ENCODE measurements at regions not wholly inside any gene's neighbourhood (a gene's known extent, or its start where the extent isn't known, plus 50 kb on each side); places are given as distances from the start of the nearest gene placed in this dataset.

DNA sequence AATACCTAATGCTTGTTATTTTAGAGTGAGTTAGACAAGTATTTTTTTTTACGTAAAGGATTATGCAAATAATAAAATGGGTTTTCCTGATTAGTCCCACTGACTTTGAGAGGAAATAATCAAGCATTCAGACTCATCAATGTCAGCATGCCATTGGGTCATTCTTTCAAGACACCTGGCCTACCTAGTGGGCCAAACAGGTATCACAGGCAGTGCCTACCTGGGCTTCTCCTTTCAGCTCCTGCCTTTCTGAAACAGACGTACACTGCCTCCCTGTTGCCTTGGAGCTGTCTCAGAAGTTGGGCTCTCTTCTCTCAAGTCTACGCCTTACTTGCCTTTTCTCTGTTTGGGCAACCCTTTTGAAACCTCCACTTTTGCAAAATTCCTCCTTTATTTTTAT, 545.6 kb downstream of the SNAPC1 start:
- no peak for DNase-seq

- DNase-seq, result no peak
These were observed 546.1 kb downstream of the SNAPC1 start for GRCh38 chr14:62308316-62308715.

GRCh38 chr14:62308891-62309290, 546.7 kb downstream of the SNAPC1 start:
- no peak for DNase-seq

GRCh38 chr14:62313212-62313611, 551.0 kb downstream of the SNAPC1 start:
- no peak for DNase-seq

- DNase-seq, result no peak
These were observed 552.0 kb downstream of the SNAPC1 start for GRCh38 chr14:62314221-62314620.

DNA sequence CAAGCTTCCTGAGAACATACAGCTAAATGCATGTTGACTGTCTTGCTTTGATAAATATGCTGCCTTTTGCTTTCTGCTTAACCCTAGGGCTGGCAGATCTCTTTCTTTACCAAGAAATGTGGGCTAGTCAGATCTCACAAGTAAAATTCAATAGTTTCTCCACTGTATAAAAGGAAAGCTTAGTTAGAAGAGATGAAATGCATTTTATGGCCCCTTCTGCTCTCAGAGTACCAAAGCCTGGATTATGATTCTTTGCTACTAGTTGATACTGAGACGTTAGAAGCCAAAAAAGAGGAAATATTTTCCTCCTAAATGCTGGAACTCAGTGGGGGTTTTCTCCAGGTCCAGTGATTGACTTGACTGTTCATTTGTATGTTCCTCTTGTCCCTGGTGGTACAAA, 552.7 kb downstream of the SNAPC1 start:
- DNase-seq, result no peak

GRCh38 chr14:62315631-62316030, 553.4 kb downstream of the SNAPC1 start:
- no peak for DNase-seq

GRCh38 chr14:62322216-62322615, 560.0 kb downstream of the SNAPC1 start:
- DNase-seq, result no peak

GRCh38 chr14:62329427-62329826, 567.2 kb downstream of the SNAPC1 start:
- DNase-seq, result no peak

GRCh38 chr14:62347562-62348011, 585.4 kb downstream of the SNAPC1 start:
- DNase-seq, result no peak

- no peak for DNase-seq
These were observed 595.1 kb downstream of the SNAPC1 start for GRCh38 chr14:62357362-62357761.

GRCh38 chr14:62364161-62364560, 601.9 kb downstream of the SNAPC1 start:
- DNase-seq, result no peak

GRCh38 chr14:62364800-62365280, 602.6 kb downstream of the SNAPC1 start:
- DNase-seq, result no peak

DNA sequence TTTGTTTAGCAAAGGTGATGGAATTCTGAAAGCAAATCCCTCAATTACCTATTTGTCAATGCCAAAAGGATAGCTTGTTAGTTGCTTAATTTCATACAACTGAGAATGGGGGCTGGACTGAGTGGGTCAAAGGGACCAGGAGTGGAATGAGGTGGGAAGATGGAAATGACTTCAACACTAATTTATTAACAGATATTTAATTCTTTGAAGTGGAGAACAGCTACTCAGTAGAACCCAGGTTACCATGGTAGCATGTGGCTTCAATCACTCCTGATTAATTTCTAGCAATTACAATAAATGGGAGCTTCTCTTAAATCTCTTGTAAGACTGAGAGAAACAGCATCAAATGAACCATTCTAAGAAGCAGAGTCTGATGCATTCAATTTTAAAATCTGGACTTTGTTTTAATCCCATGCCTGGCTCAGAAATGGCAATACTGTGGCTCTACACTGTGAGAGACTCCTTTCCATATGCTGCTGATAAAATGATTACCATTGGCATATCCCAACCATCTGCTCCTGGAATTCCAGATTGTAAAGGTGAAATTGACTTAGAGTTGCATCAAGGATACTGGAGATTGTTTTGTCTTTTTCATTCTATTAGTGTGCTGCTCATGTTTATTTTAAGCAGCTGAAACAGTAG, 607.8 kb downstream of the SNAPC1 start:
- no peak for DNase-seq

GRCh38 chr14:62373944-62374343, 611.7 kb downstream of the SNAPC1 start:
- DNase-seq, result no peak

- DNase-seq, result no peak
These were observed 615.8 kb downstream of the SNAPC1 start for GRCh38 chr14:62378057-62378456.

DNA sequence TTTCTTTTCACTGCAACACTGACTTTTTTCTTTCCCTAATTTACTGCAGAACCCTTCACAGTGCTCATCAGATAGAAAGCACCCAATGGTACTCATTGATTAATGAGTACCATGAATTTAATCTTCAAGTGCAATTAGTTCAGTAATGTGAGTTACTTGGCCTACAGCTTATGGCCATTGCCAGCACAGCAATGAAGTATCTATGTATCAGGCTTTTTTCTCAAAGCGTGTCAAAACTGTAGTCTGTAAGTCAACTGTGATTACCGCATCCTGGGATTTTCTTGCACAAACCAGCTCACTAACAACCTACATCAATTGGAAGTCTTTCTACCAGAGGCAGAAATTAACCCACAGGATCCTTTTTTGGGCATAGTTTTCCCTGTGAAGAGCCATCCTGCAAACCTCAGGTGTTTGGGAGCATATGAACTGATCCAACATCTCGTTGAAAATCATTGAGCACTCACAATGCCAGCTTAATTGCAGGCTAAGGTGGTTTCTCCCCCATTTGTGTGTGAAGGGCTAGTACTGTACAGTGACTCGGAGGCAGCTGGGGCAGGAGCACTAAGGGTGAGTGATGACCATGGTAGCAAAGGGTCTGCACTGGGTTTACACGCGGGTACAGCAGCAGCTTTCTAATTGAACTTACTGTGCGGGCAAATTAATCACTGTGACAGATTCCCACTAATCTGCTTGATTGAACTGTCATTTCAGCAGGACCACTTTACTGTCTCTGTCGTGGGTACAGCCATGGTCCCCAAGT, 619.3 kb downstream of the SNAPC1 start:
- no peak for DNase-seq

GRCh38 chr14:62409169-62409568, 636.1 kb downstream of the KCNH5 start:
- DNase-seq, result no peak

DNA sequence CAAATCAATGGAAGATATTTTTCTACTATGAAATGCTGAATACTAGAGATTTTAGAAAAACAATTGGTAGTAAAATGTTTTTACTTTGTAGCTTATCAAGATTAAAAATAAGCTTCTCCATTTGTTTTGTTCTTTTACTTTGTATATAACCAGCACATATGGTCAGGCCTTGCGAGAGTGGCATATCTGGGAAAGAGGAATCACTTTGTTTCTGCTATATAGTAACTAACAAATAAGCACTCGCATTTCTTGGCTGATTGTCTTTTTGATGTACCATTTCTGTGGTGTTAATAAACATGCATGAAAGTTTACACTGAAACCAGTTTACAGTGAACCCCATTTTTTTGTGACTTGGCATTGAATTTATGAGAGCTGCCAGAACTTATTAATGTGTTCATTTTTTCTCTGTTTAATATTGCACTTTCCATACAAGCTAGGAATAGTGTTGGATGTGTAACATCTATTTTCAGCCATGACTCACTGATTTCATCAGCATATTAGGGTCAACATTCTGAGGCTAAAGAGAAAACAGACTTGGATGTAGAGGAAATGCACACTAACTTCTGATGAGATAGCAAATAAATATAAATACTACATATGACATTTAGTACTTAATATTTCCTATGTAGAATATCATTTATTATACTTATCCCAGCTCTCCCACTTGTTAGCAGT, 635.5 kb downstream of the KCNH5 start:
- DNase-seq, result no peak

GRCh38 chr14:62420847-62421246, 624.4 kb downstream of the KCNH5 start:
- no peak for DNase-seq

DNA sequence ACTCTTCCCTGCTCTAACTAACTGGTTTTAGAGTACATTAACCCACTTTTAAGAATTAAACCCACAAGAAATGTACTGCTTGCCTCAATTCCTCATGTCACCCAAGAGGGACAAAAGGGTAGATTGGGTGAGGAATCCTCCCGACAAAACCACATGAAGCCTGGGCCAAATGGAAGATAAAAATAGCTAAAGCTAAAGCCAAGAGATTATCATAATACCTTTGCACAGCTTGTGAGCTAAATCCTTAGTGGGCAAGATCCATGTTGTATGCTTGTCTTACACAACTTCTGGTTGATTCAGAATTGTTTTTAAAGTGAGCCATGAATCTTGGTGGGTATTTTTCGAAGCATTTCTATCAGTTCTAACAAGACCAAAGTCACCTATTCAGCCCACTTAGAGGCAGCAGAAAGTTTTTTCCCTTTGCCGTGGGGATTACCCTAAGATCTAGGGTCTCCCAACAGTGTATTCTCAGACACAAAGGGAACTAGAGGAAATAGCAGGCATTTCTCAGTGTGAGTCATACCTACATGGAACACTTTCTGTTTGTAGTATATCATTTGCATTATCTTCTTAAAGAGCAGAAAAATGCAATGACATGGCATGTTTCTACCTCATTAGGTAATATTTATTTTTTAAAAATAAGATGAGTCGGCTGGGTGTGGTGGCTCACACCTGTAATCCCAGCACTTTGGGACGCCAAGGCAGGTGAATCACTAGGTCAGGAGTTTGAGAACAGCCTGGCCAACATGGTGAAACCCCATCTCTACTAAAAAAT, 616.6 kb downstream of the KCNH5 start:
- DNase-seq, result no peak

- no peak for DNase-seq
These were observed 615.6 kb downstream of the KCNH5 start for GRCh38 chr14:62429683-62430082.

DNA sequence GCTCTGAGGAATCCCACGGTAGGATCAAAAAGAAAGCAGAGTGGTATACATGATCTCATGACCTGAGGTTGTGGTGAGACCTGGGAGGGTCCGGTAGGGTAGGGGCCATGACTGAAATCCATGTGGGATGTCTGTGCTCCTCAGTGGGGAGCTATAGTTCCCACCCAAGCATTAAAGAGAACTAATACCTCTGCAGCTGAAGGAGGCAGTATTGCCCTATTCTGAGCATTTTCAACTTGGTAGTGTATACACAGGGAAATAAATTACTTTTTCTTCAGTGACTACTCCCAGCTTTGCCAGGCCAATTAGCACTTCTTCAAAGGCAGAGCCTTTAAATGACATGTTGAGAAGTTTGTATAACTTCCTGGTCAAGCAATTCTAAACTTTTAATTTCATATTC, 613.8 kb downstream of the KCNH5 start:
- no peak for DNase-seq
